GM19351 (cell line): ENCODE measurements at regions not wholly inside any gene's neighbourhood (a gene's known extent, or its start where the extent isn't known, plus 50 kb on each side); places are given as distances from the start of the nearest gene placed in this dataset.
A peak's percentile ranks its signal among the peaks of the same experiment; 100 is the strongest.

ENCODE experiments used
- ATAC-seq: cut with Tn5 transposase; IDR thresholded peaks from one replicate; pipeline ENCODE4 v1.9.1; 2021; ENCODE audit warnings: mild to moderate bottlenecking, moderate library complexity; ENCODE audit not compliant: unreplicated experiment

- ATAC-seq: no peak
Measured at GRCh38 chr5:76030343-76030742, 52.8 kb upstream of the SV2C start.

GRCh38 chr5:76029739-76030138 is 53.4 kb upstream of the SV2C start:
- ATAC-seq: no peak

GRCh38 chr5:76025790-76026189 is 57.4 kb upstream of the SV2C start:
- ATAC-seq: no peak

GRCh38 chr5:76025069-76025468 is 58.1 kb upstream of the SV2C start:
- ATAC-seq: no peak

- no peak for ATAC-seq
Measured at GRCh38 chr5:76022611-76023010, 60.6 kb upstream of the SV2C start.

- no peak for ATAC-seq
Measured at GRCh38 chr5:76021936-76022584, 61.1 kb upstream of the SV2C start.

GRCh38 chr5:76016258-76016657 is 66.9 kb upstream of the SV2C start:
- ATAC-seq: no peak

- no peak for ATAC-seq
Measured at GRCh38 chr5:76014005-76014404, 69.2 kb upstream of the SV2C start.

GRCh38 chr5:76007904-76008303 is 75.3 kb upstream of the SV2C start:
- ATAC-seq: no peak

GRCh38 chr5:76000582-76000981 is 82.6 kb upstream of the SV2C start:
- no peak for ATAC-seq

- ATAC-seq: no peak
Measured at GRCh38 chr5:75993643-75994520, 89.3 kb upstream of the SV2C start.

- peak; percentile 57 for ATAC-seq
Measured at GRCh38 chr5:75993183-75993582, 90.0 kb upstream of the SV2C start.

- ATAC-seq: peak; percentile 43
Measured at GRCh38 chr5:75992753-75993152, 90.4 kb upstream of the SV2C start.

- no peak for ATAC-seq
Measured at GRCh38 chr5:75985077-75985476, 98.1 kb upstream of the SV2C start.

GRCh38 chr5:75975496-75975895 is 107.7 kb upstream of the SV2C start:
- ATAC-seq: no peak

- ATAC-seq: peak; percentile 64
Measured at GRCh38 chr5:75965292-75965691, 117.9 kb upstream of the SV2C start.

GRCh38 chr5:75964008-75964407 is 119.2 kb upstream of the SV2C start:
- peak; percentile 87 for ATAC-seq

- ATAC-seq: no peak
Measured at GRCh38 chr5:75963554-75963953, 119.6 kb upstream of the SV2C start.

- ATAC-seq: no peak
Measured at GRCh38 chr5:75961818-75962217, 121.4 kb upstream of the SV2C start.

GRCh38 chr5:75960129-75960528 is 123.1 kb upstream of the SV2C start:
- no peak for ATAC-seq

GRCh38 chr5:75952963-75953362 is 130.2 kb upstream of the SV2C start:
- no peak for ATAC-seq

- ATAC-seq: no peak
Measured at GRCh38 chr5:75952291-75952690, 130.9 kb upstream of the SV2C start.
